ENCODE measurements at regions not wholly inside any gene's neighbourhood (a gene's known extent, or its start where the extent isn't known, plus 50 kb on each side); places are given as distances from the start of the nearest gene placed in this dataset.

- no peak for TF ChIP-seq EZH2 (IDR thresholded peaks at IDR 0.05; ENCODE audit: borderline replicate concordance, low read length)
- no peak overlapping the region for H3K4me2 ChIP-seq (ENCODE audit: low read length)
- H3K9me3 ChIP-seq (ENCODE audit: low read length) = no peaks in the 10 kb centered on the region
- no peak overlapping the region for H3K27ac ChIP-seq (ENCODE audit: low read depth, low read length, poor library complexity, severe bottlenecking)
- H3F3A ChIP-seq (ENCODE audit: insufficient read depth, low read length) = no peaks in the 10 kb centered on the region
- H4K20me1 ChIP-seq (ENCODE audit: insufficient read depth, low read length) = no peaks in the 10 kb centered on the region
- H3K4me3 ChIP-seq (ENCODE audit: low read depth, low read length, poor library complexity, severe bottlenecking) = no peak overlapping the region
- no peak overlapping the region for H2AFZ ChIP-seq (ENCODE audit: low read length)
- H3K27me3 ChIP-seq (ENCODE audit: insufficient read depth, low read length) = 0 out of 2 replicates have a peak, but pooled peaks cover 5% of the 10 kb centered on the region
- H3K36me3 ChIP-seq (ENCODE audit: insufficient read depth, low read length) = no peaks in the 10 kb centered on the region
- no peak overlapping the region for H3K9ac ChIP-seq (ENCODE audit: low read length)
- no peaks in the 10 kb centered on the region for H3K79me2 ChIP-seq (ENCODE audit: insufficient read depth, low read length)
- no peaks in the 10 kb centered on the region for H3K9me2 ChIP-seq (ENCODE audit: low read depth, low read length)
- no peaks in the 10 kb centered on the region for H3K4me1 ChIP-seq (ENCODE audit: insufficient read depth, low read length, severe bottlenecking)
Observed at GRCh38 chr1:110283677-110284076, 55.5 kb upstream of the RBM15 start.

GRCh38 chr1:110285316-110285715 lies 53.9 kb upstream of the RBM15 start:
- Histone ChIP-seq H3K27me3 (ENCODE audit: insufficient read depth, low read length) (0 out of 2 replicates have a peak, but pooled peaks cover 5% of the 10 kb centered on the region), H3K9me3 (ENCODE audit: low read length) (no peaks in the 10 kb centered on the region), H3K36me3 (ENCODE audit: insufficient read depth, low read length) (no peaks in the 10 kb centered on the region), H4K20me1 (ENCODE audit: insufficient read depth, low read length) (no peaks in the 10 kb centered on the region), H3K79me2 (ENCODE audit: insufficient read depth, low read length) (no peaks in the 10 kb centered on the region), H2AFZ (ENCODE audit: low read length) (no peak overlapping the region), H3K9me2 (ENCODE audit: low read depth, low read length) (no peaks in the 10 kb centered on the region), H3K9ac (ENCODE audit: low read length) (no peak overlapping the region), H3K4me1 (ENCODE audit: insufficient read depth, low read length, severe bottlenecking) (no peaks in the 10 kb centered on the region), H3K27ac (ENCODE audit: low read depth, low read length, poor library complexity, severe bottlenecking) (no peak overlapping the region), H3F3A (ENCODE audit: insufficient read depth, low read length) (no peaks in the 10 kb centered on the region), H3K4me3 (ENCODE audit: low read depth, low read length, poor library complexity, severe bottlenecking) (no peak overlapping the region), H3K4me2 (ENCODE audit: low read length) (no peak overlapping the region)
- TF ChIP-seq EZH2 (IDR thresholded peaks at IDR 0.05; ENCODE audit: borderline replicate concordance, low read length) (no peak), CTCF (IDR thresholded peaks at IDR 0.05; ENCODE audit: low read length) (no peak)

GRCh38 chr1:110286564-110286963 lies 52.6 kb upstream of the RBM15 start:
- Histone ChIP-seq H2AFZ (ENCODE audit: low read length) (no peak overlapping the region), H3F3A (ENCODE audit: insufficient read depth, low read length) (no peaks in the 10 kb centered on the region), H3K9me2 (ENCODE audit: low read depth, low read length) (no peaks in the 10 kb centered on the region), H3K9me3 (ENCODE audit: low read length) (no peaks in the 10 kb centered on the region), H3K4me2 (ENCODE audit: low read length) (no peak overlapping the region), H3K36me3 (ENCODE audit: insufficient read depth, low read length) (no peaks in the 10 kb centered on the region), H3K4me3 (ENCODE audit: low read depth, low read length, poor library complexity, severe bottlenecking) (no peak overlapping the region), H4K20me1 (ENCODE audit: insufficient read depth, low read length) (no peaks in the 10 kb centered on the region), H3K27ac (ENCODE audit: low read depth, low read length, poor library complexity, severe bottlenecking) (no peak overlapping the region), H3K9ac (ENCODE audit: low read length) (no peak overlapping the region), H3K79me2 (ENCODE audit: insufficient read depth, low read length) (no peaks in the 10 kb centered on the region), H3K27me3 (ENCODE audit: insufficient read depth, low read length) (0 out of 2 replicates have a peak, but pooled peaks cover 5% of the 10 kb centered on the region), H3K4me1 (ENCODE audit: insufficient read depth, low read length, severe bottlenecking) (no peaks in the 10 kb centered on the region)
- TF ChIP-seq CTCF (IDR thresholded peaks at IDR 0.05; ENCODE audit: low read length) (no peak), EZH2 (IDR thresholded peaks at IDR 0.05; ENCODE audit: borderline replicate concordance, low read length) (no peak)

GRCh38 chr1:110288111-110288510 lies 51.1 kb upstream of the RBM15 start:
- H3F3A ChIP-seq (ENCODE audit: insufficient read depth, low read length) = no peaks in the 10 kb centered on the region
- no peak overlapping the region for H2AFZ ChIP-seq (ENCODE audit: low read length)
- H3K79me2 ChIP-seq (ENCODE audit: insufficient read depth, low read length) = no peaks in the 10 kb centered on the region
- H3K27me3 ChIP-seq (ENCODE audit: insufficient read depth, low read length) = 0 out of 2 replicates have a peak, but pooled peaks cover 3% of the 10 kb centered on the region
- no peaks in the 10 kb centered on the region for H4K20me1 ChIP-seq (ENCODE audit: insufficient read depth, low read length)
- no peak overlapping the region for H3K27ac ChIP-seq (ENCODE audit: low read depth, low read length, poor library complexity, severe bottlenecking)
- no peak overlapping the region for H3K9ac ChIP-seq (ENCODE audit: low read length)
- no peaks in the 10 kb centered on the region for H3K9me3 ChIP-seq (ENCODE audit: low read length)
- no peaks in the 10 kb centered on the region for H3K9me2 ChIP-seq (ENCODE audit: low read depth, low read length)
- no peaks in the 10 kb centered on the region for H3K4me1 ChIP-seq (ENCODE audit: insufficient read depth, low read length, severe bottlenecking)
- no peak overlapping the region for H3K4me2 ChIP-seq (ENCODE audit: low read length)
- TF ChIP-seq CTCF (IDR thresholded peaks at IDR 0.05; ENCODE audit: low read length) (no peak), EZH2 (IDR thresholded peaks at IDR 0.05; ENCODE audit: borderline replicate concordance, low read length) (no peak)
- H3K4me3 ChIP-seq (ENCODE audit: low read depth, low read length, poor library complexity, severe bottlenecking) = no peak overlapping the region
- H3K36me3 ChIP-seq (ENCODE audit: insufficient read depth, low read length) = no peaks in the 10 kb centered on the region

All from OCI-LY1 (cell line).